AG09309 (cell line): ENCODE measurements at regions not wholly inside any gene's neighbourhood (a gene's known extent, or its start where the extent isn't known, plus 50 kb on each side); places are given as distances from the start of the nearest gene placed in this dataset.
"Not testable (repeated sequence)": the region's sequence is repeated elsewhere in the genome, so short reads cannot be mapped to it uniquely, and the experiment has no call there.

Experiments
- DNase-seq: peaks from one replicate; pipeline ENCODE4 v3.0.0-alpha.2; 2010; ENCODE audit warnings: low read depth
- H3K4me3 ChIP-seq: 2 replicates; pipeline ENCODE4 v1.5.1; 2011; ENCODE audit warnings: mild to moderate bottlenecking, low read depth, low read length, moderate library complexity; ENCODE audit not compliant: control insufficient read depth
- TF ChIP-seq, protein P1 (sequence below): IDR thresholded peaks from 2 replicates; pipeline ENCODE4 v1.5.1; 2011; ENCODE audit warnings: mild to moderate bottlenecking, low read depth, low read length, inconsistent platforms; ENCODE audit not compliant: insufficient read depth, control insufficient read depth; ENCODE audit errors: missing control alignments

DNA sequence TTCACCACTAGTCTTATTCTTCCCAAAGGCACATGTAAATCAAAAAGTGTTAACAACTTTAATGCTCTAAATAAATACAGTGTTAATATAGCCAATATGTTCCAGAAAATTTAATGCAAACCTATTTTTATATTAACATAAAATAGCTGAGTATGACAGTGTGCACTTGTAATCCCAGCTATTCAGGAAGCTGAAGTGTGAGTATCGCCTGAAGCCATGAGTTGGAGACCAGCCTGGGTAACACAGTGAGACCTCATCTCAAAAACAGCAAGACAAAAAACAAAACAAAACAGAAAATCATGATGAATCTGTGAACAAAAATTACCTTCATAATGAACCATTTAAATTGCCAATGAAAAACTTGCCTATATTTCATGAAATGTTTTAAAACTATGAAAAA is 798.9 kb downstream of the SLC6A15 start:
- H3K4me3 ChIP-seq: no peak overlapping the region
- no peak for DNase-seq
- TF ChIP-seq, protein P1, sequence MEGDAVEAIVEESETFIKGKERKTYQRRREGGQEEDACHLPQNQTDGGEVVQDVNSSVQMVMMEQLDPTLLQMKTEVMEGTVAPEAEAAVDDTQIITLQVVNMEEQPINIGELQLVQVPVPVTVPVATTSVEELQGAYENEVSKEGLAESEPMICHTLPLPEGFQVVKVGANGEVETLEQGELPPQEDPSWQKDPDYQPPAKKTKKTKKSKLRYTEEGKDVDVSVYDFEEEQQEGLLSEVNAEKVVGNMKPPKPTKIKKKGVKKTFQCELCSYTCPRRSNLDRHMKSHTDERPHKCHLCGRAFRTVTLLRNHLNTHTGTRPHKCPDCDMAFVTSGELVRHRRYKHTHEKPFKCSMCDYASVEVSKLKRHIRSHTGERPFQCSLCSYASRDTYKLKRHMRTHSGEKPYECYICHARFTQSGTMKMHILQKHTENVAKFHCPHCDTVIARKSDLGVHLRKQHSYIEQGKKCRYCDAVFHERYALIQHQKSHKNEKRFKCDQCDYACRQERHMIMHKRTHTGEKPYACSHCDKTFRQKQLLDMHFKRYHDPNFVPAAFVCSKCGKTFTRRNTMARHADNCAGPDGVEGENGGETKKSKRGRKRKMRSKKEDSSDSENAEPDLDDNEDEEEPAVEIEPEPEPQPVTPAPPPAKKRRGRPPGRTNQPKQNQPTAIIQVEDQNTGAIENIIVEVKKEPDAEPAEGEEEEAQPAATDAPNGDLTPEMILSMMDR: no peak

DNA sequence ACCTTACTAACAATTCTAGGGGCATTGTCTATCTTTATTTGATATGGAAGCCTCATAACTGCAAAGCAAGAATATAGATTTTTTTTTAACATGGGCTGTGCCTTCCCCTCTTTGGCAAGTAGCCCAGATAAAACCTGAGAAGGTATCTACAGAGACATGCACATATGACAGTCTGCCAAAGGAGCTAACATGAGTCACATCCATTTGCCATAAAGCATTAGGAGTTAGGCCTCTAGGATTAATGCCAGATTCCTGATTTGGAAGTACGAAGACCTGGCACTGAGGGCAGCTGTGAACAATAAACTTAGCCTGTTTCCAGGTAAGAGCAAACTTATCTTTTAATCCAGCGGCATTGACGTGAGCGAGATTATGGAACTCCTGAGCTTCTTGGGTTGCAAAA is 808.7 kb downstream of the SLC6A15 start:
- not testable (repeated sequence) for DNase-seq, H3K4me3 ChIP-seq

DNA sequence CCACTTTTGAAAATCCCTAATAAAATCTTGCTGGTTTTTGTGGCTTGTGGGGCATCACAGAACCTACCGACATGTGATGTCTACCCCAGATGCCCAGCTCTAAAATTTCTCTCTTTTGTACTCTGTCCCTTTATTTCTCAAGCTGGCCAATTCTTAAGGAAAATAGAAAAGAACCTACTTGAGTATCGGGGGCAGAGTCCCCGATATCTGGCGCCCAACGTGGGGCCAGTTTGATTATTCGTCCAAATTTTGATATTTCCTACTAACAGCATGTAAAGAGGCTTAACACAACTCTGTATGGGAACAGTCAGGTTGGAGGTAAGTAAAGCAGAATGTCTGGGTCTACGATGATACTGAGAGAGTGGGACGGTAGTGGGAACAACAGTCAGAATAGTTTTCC is 810.6 kb downstream of the SLC6A15 start:
- H3K4me3 ChIP-seq, DNase-seq: not testable (repeated sequence)

DNA sequence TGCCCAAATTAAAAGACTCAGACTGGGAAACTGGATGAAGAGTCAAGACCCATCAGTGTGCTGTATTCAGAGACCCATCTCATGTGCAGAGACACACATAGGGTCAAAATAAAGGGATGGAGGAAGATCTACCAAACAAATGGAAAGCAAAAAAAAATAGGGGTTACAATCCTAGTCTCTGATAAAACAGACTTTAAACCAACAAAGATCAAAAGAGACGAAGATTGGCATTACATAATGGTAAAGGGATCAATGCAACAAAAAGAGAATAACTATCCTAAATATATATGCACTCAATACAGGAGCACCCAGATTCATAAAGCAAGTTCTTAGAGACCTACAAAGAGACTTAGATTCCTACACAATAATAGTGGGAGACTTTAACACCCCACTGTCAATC is 813.0 kb downstream of the SLC6A15 start:
- not testable (repeated sequence) for H3K4me3 ChIP-seq, DNase-seq

DNA sequence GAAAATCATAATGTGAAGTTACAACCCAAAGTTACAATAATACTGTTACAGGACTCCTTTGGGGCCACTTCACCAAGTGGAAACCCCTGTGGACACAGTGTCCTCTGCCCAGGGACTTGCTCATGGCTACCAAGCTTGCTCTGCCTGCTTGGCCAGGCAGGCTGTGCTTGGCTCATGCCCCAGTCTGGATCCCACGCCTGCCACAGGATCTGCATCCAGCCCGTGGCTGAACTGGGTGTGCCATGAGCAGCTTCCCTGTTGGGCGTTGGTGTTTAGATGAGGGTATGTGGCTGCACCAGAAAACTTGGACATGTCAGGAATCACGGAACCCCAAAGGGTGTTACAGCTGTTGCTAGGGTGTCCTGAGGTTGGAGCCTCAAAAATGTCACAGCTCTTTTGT is 820.9 kb downstream of the SLC6A15 start:
- no peak for DNase-seq
- TF ChIP-seq, protein P1: no peak
- H3K4me3 ChIP-seq: no peak overlapping the region

DNA sequence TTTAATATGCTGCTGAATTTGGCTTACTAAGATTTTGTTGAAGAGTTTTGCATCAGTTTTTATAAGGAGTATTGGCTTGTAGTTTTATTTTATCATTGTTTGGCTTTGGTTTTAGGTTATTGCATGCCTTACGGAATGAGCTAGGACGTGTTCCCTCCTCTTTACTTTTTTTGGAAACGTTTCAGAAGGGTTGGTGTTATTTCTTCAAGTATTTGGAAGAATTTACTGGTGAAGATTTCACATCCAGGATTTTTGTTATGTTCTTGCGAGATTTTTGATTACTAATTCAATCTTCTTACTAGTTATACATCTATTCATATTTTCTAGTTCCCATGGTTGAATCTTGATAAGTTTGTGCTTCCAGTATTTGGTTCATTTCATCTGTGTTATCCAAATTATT is 823.2 kb downstream of the SLC6A15 start:
- no peak for DNase-seq
- TF ChIP-seq, protein P1: no peak
- no peak overlapping the region for H3K4me3 ChIP-seq

DNA sequence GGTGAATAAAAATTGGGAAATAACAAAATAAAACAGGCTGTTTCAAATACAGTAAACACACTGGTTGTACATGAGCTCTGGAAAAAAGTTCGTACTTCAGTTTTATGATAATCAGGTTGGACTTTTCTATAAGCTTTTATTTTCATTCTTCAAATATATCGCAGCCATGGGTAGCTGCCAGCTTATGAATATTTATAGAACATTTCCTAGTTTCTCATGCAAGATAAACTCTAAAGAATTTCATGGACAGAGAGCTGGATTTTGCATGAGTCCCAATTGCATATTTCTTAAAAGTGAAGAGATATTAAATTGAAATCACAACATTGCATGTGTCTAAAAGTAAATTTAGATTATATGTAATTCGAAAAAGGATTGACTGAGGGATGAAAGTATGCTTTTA is 827.6 kb downstream of the SLC6A15 start:
- DNase-seq: no peak
- H3K4me3 ChIP-seq: no peak overlapping the region
- TF ChIP-seq, protein P1: no peak

DNA sequence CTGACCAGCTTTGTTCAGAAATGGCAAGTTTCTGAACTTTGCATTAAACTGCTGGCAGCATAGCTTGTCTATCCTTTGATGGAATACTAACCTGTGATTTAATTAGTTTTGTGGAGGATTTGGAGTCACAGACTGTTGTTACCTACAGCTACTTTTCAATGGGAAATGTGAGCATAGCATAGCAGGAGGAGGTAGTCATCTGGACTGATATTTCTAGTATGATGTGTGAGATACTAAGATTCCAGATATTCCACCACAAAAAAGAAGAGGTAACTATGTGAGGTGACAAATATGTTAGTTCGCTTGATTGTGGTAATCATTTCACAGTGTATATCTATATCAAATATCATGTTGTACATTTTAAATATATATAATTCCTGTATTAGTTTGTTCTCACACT is 833.0 kb downstream of the SLC6A15 start:
- TF ChIP-seq, protein P1: no peak
- no peak for DNase-seq
- H3K4me3 ChIP-seq: no peak overlapping the region
